ENCODE measurements at regions not wholly inside any gene's neighbourhood (a gene's known extent, or its start where the extent isn't known, plus 50 kb on each side); places are given as distances from the start of the nearest gene placed in this dataset.
"Not testable (repeated sequence)": the region's sequence is repeated elsewhere in the genome, so short reads cannot be mapped to it uniquely, and the experiment has no call there.

- DNase-seq = no peak
Observed at GRCh38 chr12:90250766-90251165, 542.1 kb upstream of the ATP2B1 start.

GRCh38 chr12:90250042-90250441 lies 541.4 kb upstream of the ATP2B1 start:
- no peak for DNase-seq

- DNase-seq = no peak
Observed at GRCh38 chr12:90246688-90247087, 538.0 kb upstream of the ATP2B1 start.

GRCh38 chr12:90245391-90245790 lies 536.8 kb upstream of the ATP2B1 start:
- DNase-seq = no peak

- no peak for DNase-seq
Observed at GRCh38 chr12:90244232-90244631, 535.6 kb upstream of the ATP2B1 start.

GRCh38 chr12:90243211-90243610 lies 534.6 kb upstream of the ATP2B1 start:
- no peak for DNase-seq

GRCh38 chr12:90239732-90240260 lies 531.2 kb upstream of the ATP2B1 start:
- DNase-seq = no peak

- DNase-seq = no peak
Observed at GRCh38 chr12:90238663-90239271, 530.1 kb upstream of the ATP2B1 start.

- no peak for DNase-seq
Observed at GRCh38 chr12:90237841-90238240, 529.2 kb upstream of the ATP2B1 start.

- no peak for DNase-seq
Observed at GRCh38 chr12:90235642-90236041, 527.0 kb upstream of the ATP2B1 start.

GRCh38 chr12:90234472-90234871 lies 525.8 kb upstream of the ATP2B1 start:
- DNase-seq = no peak

- DNase-seq = no peak
Observed at GRCh38 chr12:90233168-90234100, 524.8 kb upstream of the ATP2B1 start.

- DNase-seq = no peak
Observed at GRCh38 chr12:90229407-90230170, 521.0 kb upstream of the ATP2B1 start.

- DNase-seq = no peak
Observed at GRCh38 chr12:90226211-90226610, 517.6 kb upstream of the ATP2B1 start.

- no peak for DNase-seq
Observed at GRCh38 chr12:90216815-90217214, 508.2 kb upstream of the ATP2B1 start.

- no peak for DNase-seq
Observed at GRCh38 chr12:90216020-90216552, 507.4 kb upstream of the ATP2B1 start.

- no peak for DNase-seq
Observed at GRCh38 chr12:90211017-90211416, 502.4 kb upstream of the ATP2B1 start.

GRCh38 chr12:90209029-90209428 lies 500.4 kb upstream of the ATP2B1 start:
- DNase-seq = no peak

GRCh38 chr12:90208379-90208778 lies 499.7 kb upstream of the ATP2B1 start:
- DNase-seq = not testable (repeated sequence)

- no peak for DNase-seq
Observed at GRCh38 chr12:90207799-90208198, 499.2 kb upstream of the ATP2B1 start.

GRCh38 chr12:90205165-90205564 lies 496.5 kb upstream of the ATP2B1 start:
- DNase-seq = no peak

- DNase-seq = no peak
Observed at GRCh38 chr12:90203556-90203955, 494.9 kb upstream of the ATP2B1 start.

- DNase-seq = no peak
Observed at GRCh38 chr12:90199006-90199405, 490.4 kb upstream of the ATP2B1 start.

Data from activated effector memory CD4-positive, alpha-beta T cell treated with anti-CD3 and anti-CD28 coated beads, Interleukin-2, amount 50 U/mL, for 16 hours (primary cell).